HepG2 (cell line): ENCODE measurements at regions not wholly inside any gene's neighbourhood (a gene's known extent, or its start where the extent isn't known, plus 50 kb on each side); places are given as distances from the start of the nearest gene placed in this dataset.

Source experiments
- CHD2 ChIP-seq: IDR thresholded peaks from 2 replicates; pipeline ENCODE4 v1.6.1; 2011; ENCODE audit warnings: low read depth, low read length, improper control_type of control experiment
- GABPA ChIP-seq, 2 experiments: IDR thresholded peaks; 2 replicates each; pipeline ENCODE4 v1.6.1; 2011 to 2016; ENCODE audit warnings: low read depth in 2 of 2, low read length in 1 of 2, missing biosample characterization in 1 of 2, missing genetic modification characterization in 1 of 2
- GLI4 ChIP-seq: sonication (generic); formaldehyde crosslinking; IDR thresholded peaks from 2 replicates; pipeline ENCODE4 v1.5.1; 2020; ENCODE audit warnings: missing genetic modification reagents, mild to moderate bottlenecking, moderate library complexity, borderline replicate concordance
- MAFF ChIP-seq: IDR thresholded peaks from 2 replicates; pipeline ENCODE4 v1.6.1; 2011; ENCODE audit warnings: low read depth, low read length, improper control_type of control experiment
- MEF2D ChIP-seq: sonication (generic); formaldehyde crosslinking; IDR thresholded peaks from 2 replicates; pipeline ENCODE4 v1.5.1; 2020; ENCODE audit warnings: mild to moderate bottlenecking, missing genetic modification reagents
- MYNN ChIP-seq: sonication (generic); formaldehyde crosslinking; IDR thresholded peaks from 2 replicates; pipeline ENCODE4 v1.4.0; 2020; ENCODE audit warnings: mild to moderate bottlenecking, low read depth, missing genetic modification reagents
- POLR2A ChIP-seq, 2 experiments: IDR thresholded peaks; 2 replicates each; pipeline ENCODE4 v1.6.1; 2011; ENCODE audit warnings: low read depth in 2 of 2, low read length in 2 of 2, mild to moderate bottlenecking in 1 of 2, moderate library complexity in 1 of 2; ENCODE audit not compliant: insufficient read depth in 1 of 2
- ZNF225 ChIP-seq: sonication (generic); formaldehyde crosslinking; IDR thresholded peaks from 2 replicates; pipeline ENCODE4 v1.4.0; 2020; ENCODE audit warnings: mild to moderate bottlenecking, missing genetic modification reagents
- ZNF256 ChIP-seq: sonication (generic); formaldehyde crosslinking; conservative IDR thresholded peaks from 2 replicates; pipeline ENCODE4 v1.4.0; 2020; ENCODE audit warnings: missing genetic modification reagents
- ZNF652 ChIP-seq: IDR thresholded peaks from 2 replicates; pipeline ENCODE4 v1.6.1; 2016; ENCODE audit warnings: low read depth, borderline replicate concordance
- ZNF670 ChIP-seq: sonication (generic); formaldehyde crosslinking; IDR thresholded peaks from 2 replicates; pipeline ENCODE4 v1.8.0; 2022; ENCODE audit warnings: mild to moderate bottlenecking, missing genetic modification reagents, borderline replicate concordance
- TF ChIP-seq, protein P1 (sequence below), 2 experiments: IDR thresholded peaks; 2 replicates each; pipeline ENCODE4 v1.6.1; 2011 to 2012; ENCODE audit warnings: low read length in 2 of 2, borderline replicate concordance in 1 of 2, low read depth in 1 of 2, mild to moderate bottlenecking in 1 of 2, moderate library complexity in 1 of 2
- TF ChIP-seq, protein P2 (sequence below): IDR thresholded peaks from 2 replicates; pipeline ENCODE4 v1.6.1; 2016
- TF ChIP-seq, protein P3 (sequence below): sonication (generic); formaldehyde crosslinking; IDR thresholded peaks from 2 replicates; pipeline ENCODE4 v1.4.0; 2020; ENCODE audit warnings: mild to moderate bottlenecking, low read depth, missing genetic modification reagents

DNA sequence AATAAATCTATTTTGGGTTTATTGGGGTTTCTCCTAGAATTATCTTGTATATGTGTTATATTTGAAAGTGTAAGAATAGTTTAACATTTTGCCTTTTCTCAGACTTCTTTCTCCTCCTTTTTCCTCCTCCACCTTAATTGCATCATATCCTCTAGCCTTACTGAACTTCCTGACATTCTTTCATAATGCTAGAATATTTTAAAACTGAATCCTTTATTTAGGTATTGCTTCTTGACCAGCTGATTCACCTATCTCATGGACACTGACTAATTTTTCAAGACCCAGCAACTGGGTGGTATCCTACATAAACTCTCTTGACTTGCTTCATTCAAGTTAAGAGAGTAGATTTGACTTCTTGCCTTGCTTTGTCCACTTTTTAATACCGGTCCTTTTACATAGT lies 1508.9 kb downstream of the STIM2 start:
- no peak for TF ChIP-seq POLR2A (IDR thresholded peaks at IDR 0.05; ENCODE audit: insufficient read depth in 1 of 2, low read depth in 2 of 2, low read length in 2 of 2)
- no peak for TF ChIP-seq MYNN (CRISPR knock-in tag)
- no peak for TF ChIP-seq CHD2
- no peak for TF ChIP-seq MAFF
- TF ChIP-seq, protein P1, sequence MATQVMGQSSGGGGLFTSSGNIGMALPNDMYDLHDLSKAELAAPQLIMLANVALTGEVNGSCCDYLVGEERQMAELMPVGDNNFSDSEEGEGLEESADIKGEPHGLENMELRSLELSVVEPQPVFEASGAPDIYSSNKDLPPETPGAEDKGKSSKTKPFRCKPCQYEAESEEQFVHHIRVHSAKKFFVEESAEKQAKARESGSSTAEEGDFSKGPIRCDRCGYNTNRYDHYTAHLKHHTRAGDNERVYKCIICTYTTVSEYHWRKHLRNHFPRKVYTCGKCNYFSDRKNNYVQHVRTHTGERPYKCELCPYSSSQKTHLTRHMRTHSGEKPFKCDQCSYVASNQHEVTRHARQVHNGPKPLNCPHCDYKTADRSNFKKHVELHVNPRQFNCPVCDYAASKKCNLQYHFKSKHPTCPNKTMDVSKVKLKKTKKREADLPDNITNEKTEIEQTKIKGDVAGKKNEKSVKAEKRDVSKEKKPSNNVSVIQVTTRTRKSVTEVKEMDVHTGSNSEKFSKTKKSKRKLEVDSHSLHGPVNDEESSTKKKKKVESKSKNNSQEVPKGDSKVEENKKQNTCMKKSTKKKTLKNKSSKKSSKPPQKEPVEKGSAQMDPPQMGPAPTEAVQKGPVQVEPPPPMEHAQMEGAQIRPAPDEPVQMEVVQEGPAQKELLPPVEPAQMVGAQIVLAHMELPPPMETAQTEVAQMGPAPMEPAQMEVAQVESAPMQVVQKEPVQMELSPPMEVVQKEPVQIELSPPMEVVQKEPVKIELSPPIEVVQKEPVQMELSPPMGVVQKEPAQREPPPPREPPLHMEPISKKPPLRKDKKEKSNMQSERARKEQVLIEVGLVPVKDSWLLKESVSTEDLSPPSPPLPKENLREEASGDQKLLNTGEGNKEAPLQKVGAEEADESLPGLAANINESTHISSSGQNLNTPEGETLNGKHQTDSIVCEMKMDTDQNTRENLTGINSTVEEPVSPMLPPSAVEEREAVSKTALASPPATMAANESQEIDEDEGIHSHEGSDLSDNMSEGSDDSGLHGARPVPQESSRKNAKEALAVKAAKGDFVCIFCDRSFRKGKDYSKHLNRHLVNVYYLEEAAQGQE (IDR thresholded peaks at IDR 0.05; ENCODE audit: borderline replicate concordance in 1 of 2, low read depth in 1 of 2, low read length in 2 of 2): no peak
- TF ChIP-seq MEF2D: no peak
- no peak for TF ChIP-seq ZNF225 (CRISPR knock-in tag)
- no peak for TF ChIP-seq GABPA (IDR thresholded peaks at IDR 0.05; ENCODE audit: low read depth, low read length)
- no peak for TF ChIP-seq GABPA (CRISPR knock-in tag; IDR thresholded peaks at IDR 0.05; ENCODE audit: low read depth)
- no peak for TF ChIP-seq GLI4 (CRISPR knock-in tag)
- TF ChIP-seq, protein P2, sequence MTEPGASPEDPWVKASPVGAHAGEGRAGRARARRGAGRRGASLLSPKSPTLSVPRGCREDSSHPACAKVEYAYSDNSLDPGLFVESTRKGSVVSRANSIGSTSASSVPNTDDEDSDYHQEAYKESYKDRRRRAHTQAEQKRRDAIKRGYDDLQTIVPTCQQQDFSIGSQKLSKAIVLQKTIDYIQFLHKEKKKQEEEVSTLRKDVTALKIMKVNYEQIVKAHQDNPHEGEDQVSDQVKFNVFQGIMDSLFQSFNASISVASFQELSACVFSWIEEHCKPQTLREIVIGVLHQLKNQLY: no peak
- no peak for TF ChIP-seq ZNF670 (CRISPR knock-in tag)
- TF ChIP-seq ZNF652: no peak
- no peak for TF ChIP-seq ZNF256 (CRISPR knock-in tag)
- TF ChIP-seq, protein P3, sequence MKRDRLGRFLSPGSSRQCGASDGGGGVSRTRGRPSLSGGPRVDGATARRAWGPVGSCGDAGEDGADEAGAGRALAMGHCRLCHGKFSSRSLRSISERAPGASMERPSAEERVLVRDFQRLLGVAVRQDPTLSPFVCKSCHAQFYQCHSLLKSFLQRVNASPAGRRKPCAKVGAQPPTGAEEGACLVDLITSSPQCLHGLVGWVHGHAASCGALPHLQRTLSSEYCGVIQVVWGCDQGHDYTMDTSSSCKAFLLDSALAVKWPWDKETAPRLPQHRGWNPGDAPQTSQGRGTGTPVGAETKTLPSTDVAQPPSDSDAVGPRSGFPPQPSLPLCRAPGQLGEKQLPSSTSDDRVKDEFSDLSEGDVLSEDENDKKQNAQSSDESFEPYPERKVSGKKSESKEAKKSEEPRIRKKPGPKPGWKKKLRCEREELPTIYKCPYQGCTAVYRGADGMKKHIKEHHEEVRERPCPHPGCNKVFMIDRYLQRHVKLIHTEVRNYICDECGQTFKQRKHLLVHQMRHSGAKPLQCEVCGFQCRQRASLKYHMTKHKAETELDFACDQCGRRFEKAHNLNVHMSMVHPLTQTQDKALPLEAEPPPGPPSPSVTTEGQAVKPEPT (CRISPR knock-in tag): no peak
